H7 (cell line): ENCODE measurements at regions not wholly inside any gene's neighbourhood (a gene's known extent, or its start where the extent isn't known, plus 50 kb on each side); places are given as distances from the start of the nearest gene placed in this dataset.

Source experiments
- DNase-seq: peaks from one replicate; pipeline ENCODE4 v3.0.0; 2012
- H3K27me3 ChIP-seq: 2 replicates; pipeline ENCODE4 v1.6.0; 2011; ENCODE audit warnings: mild to moderate bottlenecking, low read length; ENCODE audit not compliant: control insufficient read depth, insufficient read depth
- H3K36me3 ChIP-seq: replicated peaks from 2 replicates; pipeline ENCODE4 v1.5.1; 2011; ENCODE audit warnings: low read length; ENCODE audit not compliant: control insufficient read depth, insufficient read depth
- H3K4me3 ChIP-seq: 2 replicates; pipeline ENCODE4 v1.5.1; 2011; ENCODE audit warnings: low read depth, mild to moderate bottlenecking, control low read depth, low read length, moderate library complexity; ENCODE audit not compliant: insufficient read depth

DNA sequence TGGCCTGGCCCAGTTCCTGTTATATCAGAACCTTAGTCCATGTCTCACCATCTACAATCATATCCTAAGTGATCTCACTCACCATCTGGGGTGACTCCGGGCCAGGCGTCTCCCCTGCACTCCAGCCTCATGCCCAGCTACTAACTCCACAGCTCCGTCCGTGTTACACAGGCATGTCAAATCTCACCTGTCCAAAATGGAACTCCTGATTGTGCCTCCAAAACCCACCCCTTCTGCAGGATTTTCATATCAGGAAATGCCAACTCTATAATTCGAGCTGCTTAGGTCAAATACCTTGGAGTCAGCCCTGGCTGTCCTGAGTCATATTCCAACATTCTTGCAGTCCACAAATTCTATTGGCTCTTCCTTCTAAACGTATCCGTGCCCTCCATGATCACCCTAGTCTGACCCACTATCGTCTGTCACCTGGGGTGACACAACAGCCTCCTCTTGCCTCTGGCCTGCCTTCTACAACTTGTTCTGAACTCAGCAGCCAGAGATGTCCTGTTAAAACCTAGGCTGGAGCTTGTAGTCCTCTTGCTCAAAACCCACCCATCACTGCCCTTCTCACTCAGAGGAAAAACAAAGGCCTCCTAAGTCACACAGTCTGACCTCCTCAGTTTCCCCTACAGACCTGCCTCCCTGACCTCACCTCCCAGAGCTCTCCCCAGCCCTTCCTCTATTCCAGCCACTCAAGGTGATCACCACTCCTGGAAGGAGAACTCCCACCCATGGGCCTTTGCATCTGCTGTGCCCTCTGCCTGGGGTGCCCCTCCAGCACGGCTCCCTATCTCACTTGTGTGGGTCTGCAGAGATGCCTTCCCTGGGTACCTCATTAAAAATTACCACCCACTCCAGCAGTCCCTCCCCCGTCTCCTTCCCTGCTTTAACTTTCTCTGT, 85.3 kb upstream of the SIRPA start:
- no peak overlapping the region for H3K4me3 ChIP-seq
- no peak for DNase-seq
- no peaks in the 10 kb centered on the region for H3K36me3 ChIP-seq
- peaks cover under 1% of the 10 kb centered on the region; the same call in 1 of the 2 replicates for H3K27me3 ChIP-seq

DNA sequence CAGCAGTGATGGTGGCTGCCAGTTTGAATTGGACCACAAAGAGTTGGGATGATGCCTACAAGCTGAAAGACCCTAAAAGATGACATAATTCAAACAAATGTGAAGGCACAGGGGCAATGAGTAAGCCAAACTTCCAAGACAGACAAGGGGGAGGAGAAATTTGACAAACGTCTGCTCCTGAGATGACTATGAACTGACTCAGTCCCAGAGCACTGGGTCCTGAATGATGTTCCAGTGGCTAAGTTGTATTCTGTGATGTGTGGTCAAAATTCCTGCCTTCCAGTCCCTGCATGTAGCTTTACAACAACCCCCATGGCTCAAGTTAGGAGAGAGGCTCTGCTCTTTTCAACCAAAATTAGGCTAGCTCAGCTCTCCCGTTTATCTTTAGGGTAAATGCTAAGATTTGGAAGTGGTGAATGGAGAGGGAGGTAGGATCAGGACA, 86.1 kb upstream of the SIRPA start:
- no peak overlapping the region for H3K4me3 ChIP-seq
- no peak for DNase-seq
- H3K36me3 ChIP-seq, result no peaks in the 10 kb centered on the region
- H3K27me3 ChIP-seq, result peaks cover 6% of the 10 kb centered on the region

DNA sequence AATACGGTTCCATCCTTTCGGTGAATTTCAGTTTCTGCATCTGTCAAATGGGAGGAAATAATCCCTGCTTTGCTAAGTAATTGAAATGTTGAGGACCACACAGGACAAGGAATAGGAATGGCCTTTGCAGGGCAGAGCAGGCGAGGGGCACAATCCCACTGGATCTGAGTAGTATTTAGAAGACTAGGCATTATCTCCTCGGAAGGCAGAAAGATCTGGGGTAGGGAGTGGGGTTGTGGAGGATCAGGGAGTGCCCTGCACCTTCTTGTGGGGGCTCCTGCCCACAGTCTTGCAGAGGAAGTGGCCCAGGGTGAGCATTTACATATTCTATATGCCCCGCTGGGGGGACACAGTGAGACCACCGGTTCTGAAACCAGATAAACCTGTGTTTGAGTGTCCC, 87.1 kb upstream of the SIRPA start:
- Histone ChIP-seq H3K4me3 (no peak overlapping the region), H3K36me3 (no peaks in the 10 kb centered on the region), H3K27me3 (peaks cover 10% of the 10 kb centered on the region)
- no peak for DNase-seq

DNA sequence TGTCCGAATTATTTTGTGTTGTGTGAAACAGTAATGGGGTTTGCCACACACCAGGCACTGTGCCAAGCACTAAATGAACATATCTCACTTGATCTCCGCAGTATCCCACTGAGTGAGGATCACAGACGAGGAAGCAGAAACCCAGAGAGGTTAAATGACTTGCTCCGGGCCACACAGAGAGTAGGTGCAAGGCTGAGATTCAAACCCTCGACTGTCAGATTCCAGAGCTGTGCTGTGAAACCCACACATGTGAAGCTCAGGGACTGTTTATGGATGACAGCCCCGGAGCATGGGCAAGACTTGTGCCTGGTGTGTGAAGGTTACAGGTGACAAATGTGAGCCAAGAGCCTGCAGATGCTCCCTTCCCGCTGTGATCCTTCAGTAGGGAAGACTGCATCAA, 87.8 kb upstream of the SIRPA start:
- Histone ChIP-seq H3K27me3 (peaks cover 15% of the 10 kb centered on the region), H3K36me3 (no peaks in the 10 kb centered on the region), H3K4me3 (no peak overlapping the region)
- DNase-seq, result no peak

DNA sequence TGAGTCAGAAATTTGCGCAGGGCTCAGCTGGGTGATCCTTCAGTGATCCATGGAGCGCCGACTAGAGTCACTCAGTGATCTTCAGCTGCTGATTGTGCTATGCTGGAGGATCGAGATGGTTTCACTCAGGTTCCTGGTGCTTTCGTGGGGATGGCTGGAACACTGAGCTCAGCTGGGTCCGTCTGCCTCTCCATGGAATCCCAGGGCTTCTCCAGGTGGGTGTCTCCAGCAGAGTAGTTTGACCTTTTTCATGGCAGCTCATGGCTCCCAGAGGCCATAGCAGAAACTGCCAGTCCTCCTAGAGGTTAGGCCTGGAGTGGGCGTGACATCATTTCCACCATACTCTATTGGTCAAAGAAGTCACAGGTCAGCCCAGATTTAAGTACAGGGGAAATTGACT, 88.8 kb upstream of the SIRPA start:
- no peaks in the 10 kb centered on the region for H3K36me3 ChIP-seq
- peaks cover 15% of the 10 kb centered on the region for H3K27me3 ChIP-seq
- H3K4me3 ChIP-seq, result no peak overlapping the region
- no peak for DNase-seq

DNA sequence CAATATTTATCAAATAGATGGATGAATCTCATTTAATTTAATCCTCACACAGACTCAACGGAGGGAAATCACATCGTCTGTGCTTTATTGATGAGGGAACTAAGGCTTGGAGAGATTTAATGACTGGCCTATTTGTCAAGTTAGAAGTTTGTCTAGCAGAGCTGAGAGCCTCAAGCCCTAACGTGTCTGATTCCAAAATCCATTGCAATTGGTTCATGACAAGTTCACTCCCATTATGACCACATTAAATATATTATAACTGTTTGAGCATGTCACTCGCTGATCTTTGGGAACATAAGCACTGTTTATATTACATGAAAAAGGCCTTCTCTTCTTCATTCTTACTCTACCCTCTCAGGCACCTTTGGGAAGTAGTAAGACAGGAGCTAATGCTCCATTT, 89.4 kb upstream of the SIRPA start:
- DNase-seq, result no peak
- Histone ChIP-seq H3K27me3 (peaks cover 15% of the 10 kb centered on the region), H3K36me3 (no peaks in the 10 kb centered on the region), H3K4me3 (no peak overlapping the region)

DNA sequence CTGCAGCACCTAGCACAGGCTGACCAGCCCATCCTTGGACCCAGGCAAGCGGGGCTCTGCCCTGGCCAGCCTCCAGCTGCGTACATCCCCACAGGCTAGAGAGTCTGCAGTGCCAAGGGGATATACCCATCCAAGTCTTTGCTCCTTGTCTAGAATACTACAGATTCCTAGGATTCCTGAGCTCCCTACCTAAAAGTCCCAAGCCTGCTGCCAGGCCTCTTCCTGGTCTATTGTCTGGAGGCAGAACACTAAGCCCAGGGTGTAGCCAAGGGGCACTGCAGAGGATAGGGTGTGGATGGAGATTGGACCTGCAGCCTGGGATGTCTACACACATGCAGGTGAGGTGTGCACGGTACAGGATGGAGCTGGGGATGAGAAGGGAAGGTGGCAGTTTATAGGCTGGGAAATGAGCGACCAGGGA, 90.0 kb upstream of the SIRPA start:
- Histone ChIP-seq H3K4me3 (no peak overlapping the region), H3K36me3 (no peaks in the 10 kb centered on the region), H3K27me3 (peaks cover 15% of the 10 kb centered on the region)
- DNase-seq, result no peak

DNA sequence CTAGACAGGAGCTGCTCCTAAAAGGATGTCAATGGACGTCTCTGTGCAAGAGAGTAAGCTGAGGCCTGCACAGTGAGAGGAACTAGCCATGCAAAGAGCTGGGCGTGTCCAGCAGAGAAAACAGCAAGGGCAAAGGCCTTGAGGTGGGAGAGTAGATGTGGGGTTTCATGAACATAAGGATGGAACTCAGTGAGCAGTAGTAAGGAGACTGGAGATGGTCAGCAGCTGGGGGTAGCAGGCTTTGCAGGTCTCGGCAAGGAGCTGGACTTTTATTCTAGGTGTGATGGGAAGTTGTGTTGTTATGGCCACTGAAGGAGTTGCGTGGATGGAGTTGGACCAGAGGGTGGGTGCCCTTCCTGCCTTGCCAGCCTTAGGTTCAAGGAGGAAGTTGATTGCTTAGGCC, 90.7 kb upstream of the SIRPA start:
- DNase-seq, result no peak
- peaks cover 15% of the 10 kb centered on the region for H3K27me3 ChIP-seq
- no peaks in the 10 kb centered on the region for H3K36me3 ChIP-seq
- no peak overlapping the region for H3K4me3 ChIP-seq

DNA sequence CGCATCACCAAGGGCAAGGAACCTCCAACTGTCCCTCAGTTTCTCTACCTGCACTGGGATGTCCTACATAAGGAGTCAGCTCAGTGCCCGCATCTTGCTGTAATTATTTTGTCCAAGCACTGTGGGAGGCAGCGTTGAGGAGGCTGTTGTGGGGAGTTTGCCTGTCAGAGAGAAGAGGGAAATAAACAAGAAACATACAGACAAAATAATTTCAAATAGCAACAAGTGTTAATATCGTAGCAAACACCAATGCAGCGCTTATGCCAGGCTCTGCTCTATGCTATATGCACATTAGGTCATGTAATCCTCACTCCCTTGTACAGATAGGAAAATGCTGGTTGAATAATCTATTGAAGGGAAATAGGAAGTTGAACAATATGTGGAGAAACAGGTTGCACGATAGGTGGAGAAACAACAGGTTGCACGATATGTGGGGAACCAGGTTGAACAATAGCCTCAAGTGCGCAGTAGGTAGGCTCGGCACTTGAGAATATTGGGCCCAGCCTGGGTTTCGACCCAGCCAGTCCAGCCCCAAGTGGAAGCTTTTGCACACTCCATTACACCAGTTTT, 91.2 kb upstream of the SIRPA start:
- Histone ChIP-seq H3K27me3 (peaks cover 15% of the 10 kb centered on the region), H3K36me3 (no peaks in the 10 kb centered on the region), H3K4me3 (peak overlapping the region; percentile 62)
- no peak for DNase-seq

DNA sequence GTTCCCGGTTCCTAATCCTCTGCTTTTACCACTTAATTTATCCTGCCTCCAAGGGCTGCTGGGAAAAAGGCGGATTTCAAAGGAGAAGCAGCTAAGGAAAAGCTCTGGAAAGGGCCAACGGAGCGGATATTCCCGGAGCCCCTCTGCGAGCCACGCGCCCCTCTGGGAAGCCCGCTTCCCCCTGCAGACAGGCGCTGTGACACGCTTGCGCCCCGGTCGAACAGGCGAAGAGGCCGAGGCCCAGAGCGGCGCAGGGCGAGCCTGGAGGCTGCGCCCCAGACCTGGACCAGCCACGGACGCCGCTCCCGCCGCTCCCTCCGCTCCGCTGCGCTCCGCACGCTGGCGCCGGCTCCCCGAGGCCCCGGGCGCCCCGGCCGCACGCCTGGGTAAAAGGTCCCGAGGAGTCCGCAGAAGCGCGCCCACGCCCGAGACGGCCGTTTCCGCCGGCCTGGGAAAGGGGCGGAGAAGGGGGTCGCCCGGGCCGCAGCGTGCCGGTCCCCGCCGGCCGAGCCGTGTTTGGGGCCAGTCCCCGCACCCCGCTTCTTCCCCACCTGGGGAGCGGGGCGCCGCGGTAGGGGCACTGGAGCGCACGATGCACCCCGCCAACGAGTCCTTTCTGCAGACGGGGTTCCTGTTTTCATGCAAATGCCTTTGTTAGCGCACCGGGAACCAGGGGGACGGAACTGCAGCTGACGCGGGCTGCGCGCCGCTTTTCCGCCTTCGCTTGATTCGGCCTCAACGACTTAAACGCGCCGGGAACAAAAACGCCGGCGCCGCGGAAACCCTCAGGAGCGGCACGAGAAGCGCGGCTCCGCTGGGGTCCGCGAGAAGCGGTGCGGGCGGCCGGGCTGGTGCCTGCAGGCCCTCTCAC, 91.9 kb upstream of the SIRPA start:
- Histone ChIP-seq H3K36me3 (no peaks in the 10 kb centered on the region), H3K4me3 (peak overlapping the region; percentile 62), H3K27me3 (peaks cover 15% of the 10 kb centered on the region)
- peak; percentile 87 for DNase-seq

DNA sequence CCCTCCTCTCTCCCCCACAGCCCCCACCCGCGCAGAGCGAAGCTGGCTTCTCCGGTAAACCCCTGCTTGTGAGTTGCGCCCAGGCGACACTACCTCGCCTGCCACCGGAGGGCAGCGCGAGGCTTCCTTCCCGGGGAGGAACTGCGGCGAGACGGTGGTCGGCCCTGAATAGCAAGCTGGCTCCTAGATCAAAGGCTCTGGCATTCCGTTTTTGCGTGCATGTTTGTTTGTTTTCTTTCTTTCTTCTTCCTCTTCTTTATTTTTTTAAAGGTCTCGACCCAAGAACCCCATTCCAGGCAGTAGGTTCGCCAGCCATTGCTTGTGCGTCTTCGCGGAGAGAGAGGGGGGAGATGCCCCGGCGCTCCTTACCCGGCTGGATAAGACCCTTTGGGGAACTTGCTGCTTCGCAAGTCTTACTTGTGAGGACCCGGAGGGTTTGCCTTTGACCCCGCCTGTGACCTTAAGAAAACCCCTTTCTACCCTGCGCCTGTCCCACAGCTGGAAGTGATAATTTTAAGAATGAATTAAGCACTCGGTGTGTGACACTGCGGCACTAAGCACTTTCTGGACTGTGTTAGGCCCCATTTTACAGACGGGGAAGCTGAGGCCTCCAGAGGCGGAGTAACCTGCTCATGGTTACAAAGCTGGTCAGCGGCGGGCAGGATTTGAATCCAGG, 92.7 kb upstream of the SIRPA start:
- H3K27me3 ChIP-seq, result peaks cover 15% of the 10 kb centered on the region
- DNase-seq, result peak; percentile 88

DNA sequence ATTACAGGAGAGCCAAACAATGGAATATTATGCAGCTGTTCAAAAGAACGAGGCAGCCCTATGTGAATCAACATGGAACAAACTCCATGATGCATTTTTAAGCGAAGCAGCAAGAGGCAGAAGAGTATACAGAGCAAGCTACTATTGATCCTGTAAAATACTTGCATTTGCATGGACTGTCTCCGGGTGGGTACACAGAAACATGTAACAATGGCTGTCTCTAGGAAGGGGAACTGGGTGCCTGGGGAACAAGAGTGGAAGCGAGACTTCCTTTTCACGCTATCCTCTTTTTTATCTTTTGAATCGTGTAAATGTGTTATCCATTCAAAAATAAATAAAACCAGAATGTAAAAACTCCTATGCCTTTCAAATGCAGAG, 93.3 kb upstream of the SIRPA start:
- Histone ChIP-seq H3K27me3 (peaks cover 15% of the 10 kb centered on the region), H3K36me3 (no peaks in the 10 kb centered on the region), H3K4me3 (no peak overlapping the region)
- DNase-seq, result no peak

More for the DNA sequence above, 92.7 kb upstream of the SIRPA start:
- Histone ChIP-seq H3K4me3 (peak overlapping the region; percentile 62), H3K36me3 (no peaks in the 10 kb centered on the region)

DNA sequence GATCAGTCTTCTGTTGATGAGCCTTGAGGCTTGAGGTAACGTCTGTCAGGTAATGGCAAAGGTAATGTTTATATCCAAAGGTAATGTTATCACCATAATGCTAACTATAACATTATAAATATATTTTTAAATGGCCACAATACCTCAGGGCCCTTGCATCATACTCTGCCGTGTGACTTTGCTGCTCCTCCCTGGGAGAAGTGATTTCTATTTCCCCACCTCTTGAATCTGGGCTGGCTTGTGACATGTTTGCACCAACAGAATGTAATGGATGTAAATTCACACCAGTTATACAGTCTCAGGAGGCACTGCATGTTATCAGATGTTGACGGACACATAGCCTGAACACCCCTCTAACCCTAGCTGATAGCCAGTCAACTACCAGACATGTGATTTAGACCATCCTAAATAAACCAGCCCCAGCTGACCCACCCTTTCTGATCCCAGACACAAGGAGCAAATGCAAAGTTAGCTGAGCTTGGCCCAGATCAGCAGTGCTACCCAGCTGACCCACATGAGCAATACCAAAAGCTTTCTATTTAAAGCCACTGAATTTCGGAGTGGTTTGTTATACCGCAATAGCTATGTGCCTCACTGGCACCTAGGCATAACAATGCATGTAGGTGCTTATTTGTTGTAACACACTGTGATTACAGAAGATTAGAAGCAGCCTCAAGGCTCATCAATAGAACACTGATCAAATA, 93.8 kb upstream of the SIRPA start:
- H3K36me3 ChIP-seq, result no peaks in the 10 kb centered on the region
- DNase-seq, result no peak
- peaks cover 15% of the 10 kb centered on the region for H3K27me3 ChIP-seq
- no peak overlapping the region for H3K4me3 ChIP-seq

DNA sequence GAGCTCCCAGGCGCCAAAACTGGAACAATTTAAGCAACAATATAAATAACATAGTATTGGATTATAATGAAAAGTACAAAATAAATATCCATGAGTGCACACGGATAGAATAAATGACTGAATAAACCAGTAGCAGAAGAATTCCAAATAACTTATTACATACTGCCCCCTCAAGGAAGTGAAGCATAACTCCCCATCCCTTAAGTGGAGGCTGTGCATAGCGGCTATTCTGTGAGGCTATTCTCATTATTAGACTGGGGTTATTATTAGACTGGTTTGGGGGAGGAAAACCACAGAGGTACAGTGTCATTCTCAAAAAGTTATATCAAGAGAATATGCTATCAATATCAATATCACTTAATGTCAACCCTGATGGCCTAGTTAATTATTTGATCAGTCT, 94.4 kb upstream of the SIRPA start:
- Histone ChIP-seq H3K27me3 (peaks cover 15% of the 10 kb centered on the region), H3K36me3 (no peaks in the 10 kb centered on the region), H3K4me3 (no peak overlapping the region)
- DNase-seq, result no peak
